CD14-positive monocyte (primary cell): ENCODE measurements at regions not wholly inside any gene's neighbourhood (a gene's known extent, or its start where the extent isn't known, plus 50 kb on each side); places are given as distances from the start of the nearest gene placed in this dataset.

Experiments used
- DNase-seq, 3 donors: peaks; one replicate each; pipeline ENCODE4 v3.0.0-alpha.2; 2011 to 2022
- H2AFZ ChIP-seq: 2 replicates; pipeline ENCODE4 v1.6.0; 2012; ENCODE audit warnings: mild to moderate bottlenecking, low read depth, low read length, inconsistent platforms; ENCODE audit not compliant: insufficient read depth, poor library complexity, severe bottlenecking
- H3K27ac ChIP-seq, 2 donors: 1 replicate in 1 of 2; 2 replicates in 1 of 2; pipeline ENCODE4 v1.5.1; 2012 to 2013; ENCODE audit warnings: low read length in 2 of 2, control low read depth in 1 of 2, inconsistent platforms in 1 of 2, low read depth in 1 of 2, mild to moderate bottlenecking in 1 of 2
- H3K27me3 ChIP-seq, 2 donors: one replicate each; pipeline versions ENCODE4 v1.6.0 to v1.6.1; 2011 to 2013; ENCODE audit warnings: low read length in 2 of 2; ENCODE audit not compliant: control insufficient read depth in 2 of 2, insufficient read depth in 2 of 2
- H3K36me3 ChIP-seq, 2 donors: replicated peaks in 1 of 2; 1 replicate in 1 of 2; 2 replicates in 1 of 2; pipeline versions ENCODE4 v1.5.1 to v1.6.1; 2012 to 2013; ENCODE audit warnings: low read length in 2 of 2, control low read depth in 1 of 2, inconsistent platforms in 1 of 2, mild to moderate bottlenecking in 1 of 2; ENCODE audit not compliant: insufficient read depth in 2 of 2, control insufficient read depth in 1 of 2
- H3K4me1 ChIP-seq, 2 donors: 1 replicate in 1 of 2; 2 replicates in 1 of 2; pipeline versions ENCODE4 v1.5.1 to v1.6.1; 2012 to 2013; ENCODE audit warnings: low read length in 2 of 2, control low read depth in 1 of 2, inconsistent platforms in 1 of 2, mild to moderate bottlenecking in 1 of 2, moderate library complexity in 1 of 2; ENCODE audit not compliant: insufficient read depth in 2 of 2, control insufficient read depth in 1 of 2
- H3K4me2 ChIP-seq: replicated peaks from 2 replicates; pipeline ENCODE3; 2012; ENCODE audit warnings: low read length, moderate library complexity, mild to moderate bottlenecking; ENCODE audit not compliant: poor library complexity, severe bottlenecking; ENCODE audit errors: extremely low read depth
- H3K4me3 ChIP-seq, 3 experiments: fragments of 200-600 bp in 1 of 3; sonication (generic) in 1 of 3; replicated peaks in 1 of 3; 1 replicate in 2 of 3; 2 replicates in 1 of 3; pipeline ENCODE4 v1.5.1; 2011 to 2013; ENCODE audit warnings: low read length in 3 of 3, mild to moderate bottlenecking in 3 of 3, control low read depth in 2 of 3, low read depth in 2 of 3, inconsistent platforms in 1 of 3, moderate library complexity in 1 of 3
- H3K79me2 ChIP-seq: 2 replicates; pipeline ENCODE4 v1.6.0; 2012; ENCODE audit warnings: mild to moderate bottlenecking, control low read depth, inconsistent platforms, low read length, moderate library complexity; ENCODE audit not compliant: insufficient read depth
- H3K9ac ChIP-seq: 2 replicates; pipeline ENCODE4 v1.6.0; 2017; ENCODE audit warnings: low read length, mild to moderate bottlenecking; ENCODE audit not compliant: insufficient read depth, poor library complexity, severe bottlenecking
- H3K9me3 ChIP-seq, 2 donors: replicated peaks in 1 of 2; 1 replicate in 1 of 2; 2 replicates in 1 of 2; pipeline versions ENCODE4 v1.5.1 to v1.6.1; 2012 to 2013; ENCODE audit warnings: low read length in 2 of 2, control low read depth in 1 of 2; ENCODE audit not compliant: control insufficient read depth in 1 of 2, insufficient read depth in 1 of 2
- H4K20me1 ChIP-seq: 2 replicates; pipeline ENCODE4 v1.6.0; 2012; ENCODE audit warnings: mild to moderate bottlenecking, low read length, control low read depth, moderate library complexity; ENCODE audit not compliant: insufficient read depth
- H3K27ac Mint-ChIP-seq, 7 donors: one replicate each; pipeline ENCODE4 v1.8.0; 2020; ENCODE audit warnings: mild to moderate bottlenecking in 7 of 7, mixed read lengths in 7 of 7, moderate library complexity in 6 of 7, inconsistent platforms in 2 of 7
- H3K27me3 Mint-ChIP-seq, 3 donors: one replicate each; pipeline ENCODE4 v1.8.0; 2021 to 2022; ENCODE audit warnings: low read depth in 3 of 3, mild to moderate bottlenecking in 3 of 3, mixed read lengths in 3 of 3, moderate library complexity in 3 of 3, inconsistent platforms in 1 of 3
- H3K36me3 Mint-ChIP-seq, 2 donors: one replicate each; pipeline ENCODE4 v1.8.0; 2020; ENCODE audit warnings: mixed read lengths in 2 of 2, inconsistent platforms in 1 of 2, mild to moderate bottlenecking in 1 of 2
- H3K4me1 Mint-ChIP-seq: one replicate; pipeline ENCODE4 v1.8.0; 2020; ENCODE audit warnings: mild to moderate bottlenecking, mixed read lengths
- H3K4me3 Mint-ChIP-seq, 2 donors: one replicate each; pipeline ENCODE4 v1.8.0; 2020; ENCODE audit warnings: mild to moderate bottlenecking in 2 of 2, mixed read lengths in 2 of 2, moderate library complexity in 1 of 2
- H3K9me3 Mint-ChIP-seq, 7 donors: one replicate each; pipeline ENCODE4 v1.8.0; 2020 to 2022; ENCODE audit warnings: mixed read lengths in 7 of 7, mild to moderate bottlenecking in 6 of 7, moderate library complexity in 6 of 7, inconsistent platforms in 2 of 7
- WGBS: methylation state at CpG from one replicate; pipeline ENCODE4 v1.1.5; 2013; ENCODE audit warnings: missing lambda C conversion rate; ENCODE audit not compliant: insufficient coverage; 5-methylcytosine and 5-hydroxymethylcytosine counted together
- intact Hi-C, 2 donors: fragments of 100-400 bp; cut with micrococcal nuclease; formaldehyde crosslinking; loops; one replicate each; pipeline versions ENCODE4 v1.15.0 to v1.15.1; 2023
- TF ChIP-seq, protein P1 (sequence below): fragments of 200-600 bp; IDR thresholded peaks from one replicate; pipeline ENCODE4 v1.8.0; 2022; ENCODE audit warnings: antibody characterized with exemption, mild to moderate bottlenecking

DNA sequence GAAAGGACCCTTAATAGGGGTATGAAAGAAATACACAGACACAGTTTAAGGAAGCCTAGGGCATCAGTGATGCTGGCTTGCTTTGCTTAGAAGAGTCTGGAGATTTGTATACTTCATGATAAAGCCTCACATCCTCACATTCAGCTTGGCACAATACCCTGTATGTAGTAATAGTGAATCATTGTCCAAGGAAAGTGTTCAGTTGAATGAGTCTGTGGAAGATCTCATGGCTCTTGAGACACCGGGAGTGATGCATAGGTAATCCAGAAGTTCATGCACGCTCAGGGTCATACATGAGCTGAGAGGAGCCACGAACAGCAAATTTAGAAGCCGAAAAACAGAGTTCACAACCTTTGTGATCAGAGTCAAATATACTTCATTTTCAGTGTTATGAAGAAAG lies 537.2 kb upstream of the TMPRSS15 start:
- Mint-ChIP-seq H3K27me3 (no peaks in the 10 kb centered on the region), H3K36me3 (no peaks in the 10 kb centered on the region), H3K9me3 (peaks cover 0 to 4% (median 3%) of the 10 kb centered on the region in 7 donors), H3K27ac (no peak overlapping the region), H3K4me1 (no peaks in the 10 kb centered on the region), H3K4me3 (no peak overlapping the region)
- Histone ChIP-seq H3K79me2 (no peaks in the 10 kb centered on the region), H3K9ac (no peak overlapping the region), H3K4me2 (no peak overlapping the region), H3K9me3 (no peaks in the 10 kb centered on the region), H3K4me1 (no peaks in the 10 kb centered on the region), H3K4me3 (no peak overlapping the region), H3K27me3 (no peaks in the 10 kb centered on the region), H3K36me3 (no peaks in the 10 kb centered on the region), H2AFZ (no peak overlapping the region), H4K20me1 (no peaks in the 10 kb centered on the region), H3K27ac (no peak overlapping the region)
- 80% methylated on average over 1 of the region's 4 CpGs for WGBS
- intact Hi-C loops, result no loop called here
- TF ChIP-seq, protein P1, sequence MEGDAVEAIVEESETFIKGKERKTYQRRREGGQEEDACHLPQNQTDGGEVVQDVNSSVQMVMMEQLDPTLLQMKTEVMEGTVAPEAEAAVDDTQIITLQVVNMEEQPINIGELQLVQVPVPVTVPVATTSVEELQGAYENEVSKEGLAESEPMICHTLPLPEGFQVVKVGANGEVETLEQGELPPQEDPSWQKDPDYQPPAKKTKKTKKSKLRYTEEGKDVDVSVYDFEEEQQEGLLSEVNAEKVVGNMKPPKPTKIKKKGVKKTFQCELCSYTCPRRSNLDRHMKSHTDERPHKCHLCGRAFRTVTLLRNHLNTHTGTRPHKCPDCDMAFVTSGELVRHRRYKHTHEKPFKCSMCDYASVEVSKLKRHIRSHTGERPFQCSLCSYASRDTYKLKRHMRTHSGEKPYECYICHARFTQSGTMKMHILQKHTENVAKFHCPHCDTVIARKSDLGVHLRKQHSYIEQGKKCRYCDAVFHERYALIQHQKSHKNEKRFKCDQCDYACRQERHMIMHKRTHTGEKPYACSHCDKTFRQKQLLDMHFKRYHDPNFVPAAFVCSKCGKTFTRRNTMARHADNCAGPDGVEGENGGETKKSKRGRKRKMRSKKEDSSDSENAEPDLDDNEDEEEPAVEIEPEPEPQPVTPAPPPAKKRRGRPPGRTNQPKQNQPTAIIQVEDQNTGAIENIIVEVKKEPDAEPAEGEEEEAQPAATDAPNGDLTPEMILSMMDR, result no peak
- DNase-seq, result no peak

DNA sequence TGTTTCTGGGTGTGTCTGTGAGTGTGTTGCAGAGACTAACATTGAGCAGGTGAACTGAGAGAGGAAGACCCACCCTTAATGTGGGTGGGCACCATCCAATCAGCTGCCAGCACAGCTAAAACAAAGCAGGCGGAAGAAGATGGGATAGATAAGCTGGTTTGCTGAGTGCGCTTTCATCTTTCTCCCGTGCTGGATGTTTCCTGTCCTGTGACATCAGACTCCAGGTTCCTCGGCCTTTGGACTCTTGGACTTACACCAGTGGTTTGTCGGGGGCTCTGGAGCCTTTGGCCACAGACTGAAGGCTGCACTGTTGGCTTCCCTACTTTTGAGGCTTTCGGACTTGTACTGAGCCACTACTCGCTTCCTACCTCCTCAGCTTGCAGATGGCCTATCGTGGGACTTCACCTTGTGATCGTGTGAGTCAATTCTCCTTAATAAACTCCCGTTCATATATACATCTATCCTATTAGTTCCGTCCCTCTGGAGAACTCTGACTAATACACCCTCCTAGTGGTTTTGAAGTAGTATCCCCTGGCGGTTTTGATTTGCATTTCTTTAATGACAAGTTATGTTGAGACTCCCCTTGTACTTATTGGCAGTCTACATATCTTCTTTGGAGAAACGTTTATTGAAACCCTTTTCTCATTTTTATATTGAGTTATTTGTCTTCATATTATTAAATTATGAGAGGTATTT lies 546.6 kb upstream of the TMPRSS15 start:
- intact Hi-C loops, result no loop called here
- no peaks in the 10 kb centered on the region for H3K9me3 ChIP-seq
- peaks cover 0 to 4% (median 0%) of the 10 kb centered on the region in 7 donors for H3K9me3 Mint-ChIP-seq
- H3K27ac ChIP-seq, result no peak overlapping the region
- H3K9ac ChIP-seq, result no peak overlapping the region
- H4K20me1 ChIP-seq, result no peaks in the 10 kb centered on the region
- H3K4me1 Mint-ChIP-seq, result no peaks in the 10 kb centered on the region
- no peak overlapping the region for H3K4me3 Mint-ChIP-seq
- no peaks in the 10 kb centered on the region for H3K27me3 ChIP-seq
- 95% methylated on average over 5 of the region's 13 CpGs for WGBS
- no peaks in the 10 kb centered on the region for H3K36me3 ChIP-seq
- no peak overlapping the region for H3K4me3 ChIP-seq
- H2AFZ ChIP-seq, result no peak overlapping the region
- TF ChIP-seq, protein P1, result no peak
- H3K4me1 ChIP-seq, result no peaks in the 10 kb centered on the region
- H3K4me2 ChIP-seq, result no peak overlapping the region
- H3K36me3 Mint-ChIP-seq, result no peaks in the 10 kb centered on the region
- no peak for DNase-seq
- peaks cover 0 to 1% (median 0%) of the 10 kb centered on the region in 3 donors for H3K27me3 Mint-ChIP-seq
- H3K27ac Mint-ChIP-seq, result no peak overlapping the region
- no peaks in the 10 kb centered on the region for H3K79me2 ChIP-seq
